SU-DHL-6 (cell line): ENCODE measurements at regions not wholly inside any gene's neighbourhood (a gene's known extent, or its start where the extent isn't known, plus 50 kb on each side); places are given as distances from the start of the nearest gene placed in this dataset.

Experiments
- CTCF ChIP-seq: fragments of 200-600 bp; sonication (generic); IDR thresholded peaks from one replicate; pipeline ENCODE4 v1.5.1; 2017; ENCODE audit warnings: antibody characterized with exemption, mild to moderate bottlenecking, low read length, moderate library complexity; ENCODE audit not compliant: insufficient read depth, poor library complexity, severe bottlenecking
- EZH2phosphoT487 ChIP-seq: fragments of 200-600 bp; sonication (generic), shearing (Covaris generic); conservative IDR thresholded peaks from 2 replicates; pipeline ENCODE4 v1.6.1; 2018; ENCODE audit warnings: mild to moderate bottlenecking, antibody characterized with exemption, low read length, moderate library complexity, mixed read lengths

- TF ChIP-seq CTCF (no peak), EZH2phosphoT487 (no peak)
Measured at GRCh38 chr4:28913466-28913865, 1806.7 kb upstream of the PCDH7 start.
